GM21737 (cell line): ENCODE measurements at regions not wholly inside any gene's neighbourhood (a gene's known extent, or its start where the extent isn't known, plus 50 kb on each side); places are given as distances from the start of the nearest gene placed in this dataset.

Experiments
- ATAC-seq: cut with Tn5 transposase; IDR thresholded peaks from one replicate; pipeline ENCODE4 v1.9.1; 2021; ENCODE audit warnings: mild to moderate bottlenecking, moderate library complexity; ENCODE audit not compliant: unreplicated experiment

DNA sequence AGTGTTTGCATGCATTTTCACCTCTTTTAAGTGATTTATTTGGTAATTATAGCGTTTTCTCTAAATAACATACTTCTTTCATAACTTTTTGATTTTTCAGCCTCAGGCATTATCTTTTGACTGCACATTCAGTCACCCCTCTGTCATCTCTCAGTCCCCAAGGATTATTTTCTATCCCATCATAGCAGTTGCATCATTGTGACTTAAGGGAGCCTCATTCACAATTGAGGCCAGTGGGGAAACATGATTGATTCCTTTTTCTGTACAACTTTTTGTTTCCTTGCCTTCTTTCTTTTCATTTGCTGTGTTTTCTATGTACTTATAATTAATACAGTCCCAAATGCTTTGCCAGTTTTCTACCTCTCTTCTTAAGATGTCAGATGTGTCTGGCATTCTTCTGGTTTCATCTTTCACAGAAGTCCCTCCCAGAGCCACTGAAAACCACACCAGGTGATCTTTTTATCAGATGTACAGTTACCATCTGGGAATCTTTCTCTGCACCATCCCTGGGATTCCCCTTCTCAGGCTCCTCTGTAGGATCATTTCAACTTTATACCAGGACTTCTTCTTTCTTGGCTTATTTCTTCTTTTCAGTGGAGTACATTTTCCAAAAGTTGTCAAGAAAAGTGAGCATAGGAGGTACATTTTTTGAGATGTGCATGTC lies 151.4 kb downstream of the RAP2B start:
- no peak for ATAC-seq

DNA sequence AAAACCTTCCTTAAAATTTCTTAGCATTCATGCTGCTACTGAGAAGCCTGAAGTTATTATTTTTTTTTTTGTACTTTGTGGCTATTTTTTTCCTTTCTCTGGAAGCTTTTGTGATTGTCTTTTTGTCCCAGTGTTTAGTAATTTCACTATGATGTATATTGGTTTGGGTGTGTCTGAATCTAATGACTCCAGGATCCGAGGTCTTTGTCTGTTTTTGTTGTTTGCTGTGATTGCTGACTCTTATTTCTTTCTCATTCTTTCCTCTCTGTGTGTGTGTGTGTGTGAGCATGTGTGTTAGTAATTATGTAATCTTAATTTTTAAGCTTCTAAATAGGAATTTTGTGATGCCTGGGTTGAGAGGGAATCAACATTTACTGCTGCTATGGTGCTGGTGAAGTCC lies 152.0 kb downstream of the RAP2B start:
- no peak for ATAC-seq

DNA sequence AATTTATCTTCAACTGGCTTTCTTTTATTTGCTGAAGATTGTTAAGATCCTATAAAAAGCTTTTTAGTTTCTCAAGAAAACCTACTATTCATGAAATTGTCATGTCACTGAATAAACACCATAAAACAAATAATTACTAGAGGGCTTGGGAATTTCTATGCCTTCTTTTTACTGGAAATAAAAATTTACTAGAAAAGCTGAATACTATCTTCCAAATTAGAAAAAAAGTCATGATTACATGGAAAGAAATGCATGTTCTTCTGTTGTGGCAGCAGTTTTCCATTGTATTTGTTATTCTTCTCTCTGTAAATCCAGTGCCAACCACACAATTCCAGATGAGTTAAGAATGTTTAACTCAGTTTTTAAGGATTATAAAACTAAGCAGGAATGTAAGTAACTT lies 153.8 kb downstream of the RAP2B start:
- ATAC-seq: no peak

DNA sequence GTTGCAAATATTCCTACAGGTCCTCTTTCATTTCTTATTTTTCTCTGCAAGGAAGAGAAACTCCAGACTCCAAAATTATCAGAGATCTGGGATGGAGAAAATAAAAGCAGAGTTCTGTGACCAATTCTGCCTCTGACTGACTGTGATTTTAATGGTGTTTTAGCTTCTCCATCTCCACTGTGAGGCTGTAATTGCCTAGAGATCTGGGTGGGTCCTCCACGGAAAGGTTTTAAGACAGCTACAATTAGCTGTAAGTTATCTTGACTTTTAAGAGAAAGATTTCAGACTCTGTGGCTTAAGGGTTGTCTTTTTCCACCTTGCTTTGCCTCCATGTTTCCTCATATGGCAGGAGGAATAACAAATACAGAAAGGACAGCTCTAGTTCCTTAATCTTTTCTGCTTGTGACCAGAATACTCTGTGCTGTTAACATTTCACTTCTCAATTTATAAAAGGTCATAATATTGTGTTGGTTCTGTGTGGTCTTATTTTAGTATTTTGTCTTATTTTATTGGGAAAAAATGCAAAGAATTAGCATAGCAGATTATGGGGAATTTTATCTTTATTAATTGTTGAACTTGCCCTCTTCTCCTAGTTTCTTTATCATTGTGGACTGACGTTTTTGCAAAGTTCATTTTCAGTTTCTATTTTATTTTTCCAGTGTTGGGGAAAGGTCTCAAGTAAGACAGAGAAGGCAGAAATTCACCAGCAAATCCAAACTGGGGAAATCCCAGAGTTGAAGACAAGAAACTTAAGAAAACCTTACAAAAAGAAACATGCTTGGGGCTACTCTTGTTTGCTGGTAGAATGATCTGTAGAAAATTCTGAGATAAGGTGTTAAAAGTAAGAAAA lies 157.9 kb downstream of the RAP2B start:
- no peak for ATAC-seq

DNA sequence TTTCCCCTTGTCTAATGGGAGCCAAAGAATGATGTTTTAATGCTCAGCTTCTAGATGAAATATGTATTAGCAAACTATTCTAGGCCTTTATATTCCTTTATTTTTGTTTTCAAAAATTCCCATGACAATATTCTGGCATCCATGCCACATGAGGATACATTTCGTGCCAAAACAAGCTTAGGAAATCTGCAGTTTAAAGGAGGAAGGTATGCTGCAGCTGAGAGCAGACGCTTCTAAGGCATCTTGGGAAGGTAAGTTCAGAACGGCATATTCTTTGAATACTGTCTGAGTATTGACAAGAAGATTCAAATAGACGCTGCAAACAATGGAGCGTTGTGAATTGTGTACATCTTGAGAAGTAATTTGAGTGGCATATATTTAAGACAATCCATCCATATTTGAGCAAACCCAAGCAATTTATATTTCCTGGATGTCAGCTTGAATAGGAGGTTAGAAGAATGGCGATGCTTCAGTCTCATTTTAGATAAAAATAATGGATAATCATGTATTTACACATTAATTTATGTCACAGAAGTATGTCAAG lies 158.6 kb downstream of the RAP2B start:
- ATAC-seq: no peak

DNA sequence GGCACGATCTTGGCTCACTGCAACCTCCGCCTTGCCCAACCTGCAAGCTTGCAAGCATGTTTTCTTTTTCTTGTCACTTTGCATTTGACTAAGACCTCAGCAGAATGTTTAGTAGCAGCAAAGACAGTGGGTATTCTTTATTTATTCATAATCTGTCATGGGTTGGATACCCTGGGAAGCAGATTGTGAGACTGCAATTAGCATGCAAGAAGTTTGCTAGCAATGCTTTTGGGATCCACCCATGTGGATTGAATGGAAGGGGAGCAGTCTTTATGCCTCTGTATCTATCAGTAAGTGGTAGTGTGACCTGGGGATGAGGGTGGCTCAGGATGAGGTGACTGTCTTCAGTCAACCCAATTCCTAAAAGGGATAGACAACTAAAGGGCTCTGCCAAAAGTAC lies 166.7 kb downstream of the RAP2B start:
- no peak for ATAC-seq

DNA sequence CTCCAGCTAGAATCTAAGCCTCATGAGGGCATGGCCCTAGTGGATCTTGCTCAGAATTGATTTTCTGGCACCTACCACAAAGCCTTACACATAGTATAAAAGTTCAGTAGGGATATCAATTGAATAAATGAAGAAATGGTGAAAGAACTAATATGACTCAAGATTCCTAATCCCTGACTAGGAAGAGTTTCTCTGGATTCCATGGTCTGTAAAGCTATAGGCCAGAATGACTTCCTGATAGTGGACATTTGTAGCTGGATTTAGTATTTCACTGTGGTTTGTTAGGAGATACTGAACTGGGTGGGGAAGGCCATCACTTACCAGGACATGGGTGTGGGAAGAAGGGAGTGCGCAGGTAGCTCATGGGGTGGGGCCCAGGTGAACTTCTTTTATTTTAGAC lies 168.9 kb downstream of the RAP2B start:
- ATAC-seq: no peak

DNA sequence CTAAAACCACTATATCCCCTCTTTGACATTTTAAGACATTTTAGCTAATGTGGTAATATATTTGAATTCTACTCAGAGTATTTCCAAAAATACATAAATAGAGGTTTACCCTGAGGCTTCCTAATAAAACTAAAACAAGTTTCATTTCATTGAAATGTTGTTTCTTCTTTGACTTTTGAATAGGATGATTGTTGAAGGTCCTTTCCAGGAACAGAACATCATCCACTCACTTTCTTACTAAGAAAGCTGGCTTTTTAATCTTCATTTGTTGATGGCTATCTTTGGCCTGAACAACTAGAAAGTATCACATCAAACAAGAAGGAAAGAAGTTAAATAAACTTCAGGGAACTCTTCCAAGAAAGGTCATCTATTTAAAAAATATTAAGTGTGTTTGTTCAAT lies 169.7 kb downstream of the RAP2B start:
- ATAC-seq: no peak

DNA sequence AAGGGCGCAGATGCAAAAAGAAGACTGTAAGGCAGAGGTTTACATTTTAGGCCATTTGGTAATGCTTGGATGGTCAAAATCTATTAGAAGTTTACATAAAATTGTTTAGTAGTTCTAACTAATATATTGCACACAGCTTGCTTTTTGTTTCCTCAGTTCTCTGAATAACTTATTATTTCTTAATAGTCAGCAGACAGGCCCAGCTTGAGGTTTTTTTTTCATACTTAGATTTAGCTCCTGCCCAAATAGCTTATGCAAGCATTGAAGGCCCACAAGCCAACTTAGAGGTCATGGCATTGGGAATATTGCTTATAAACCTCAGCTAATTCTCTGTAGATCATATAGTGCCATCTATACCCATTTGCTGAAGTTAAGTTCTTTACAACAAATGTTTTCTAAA lies 172.5 kb downstream of the RAP2B start:
- no peak for ATAC-seq

DNA sequence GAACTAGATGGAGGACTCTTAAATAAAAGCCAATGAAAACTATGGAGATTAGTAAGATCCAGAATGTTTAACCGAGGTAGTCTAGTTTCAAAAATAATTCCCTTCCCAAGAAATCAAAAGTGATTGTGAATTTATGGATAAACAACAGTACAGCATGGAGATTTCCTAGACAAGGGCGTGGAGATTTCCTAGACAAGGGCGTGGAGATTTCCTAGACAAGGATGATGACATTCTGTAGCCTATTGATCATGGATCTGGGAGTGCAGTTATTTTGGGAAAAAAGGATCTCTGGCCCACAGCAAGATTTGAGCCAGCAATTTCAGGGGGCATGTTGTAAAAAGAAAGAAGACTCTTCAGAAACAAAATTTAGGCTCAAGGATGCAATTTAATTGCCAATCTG lies 175.3 kb downstream of the RAP2B start:
- no peak for ATAC-seq

DNA sequence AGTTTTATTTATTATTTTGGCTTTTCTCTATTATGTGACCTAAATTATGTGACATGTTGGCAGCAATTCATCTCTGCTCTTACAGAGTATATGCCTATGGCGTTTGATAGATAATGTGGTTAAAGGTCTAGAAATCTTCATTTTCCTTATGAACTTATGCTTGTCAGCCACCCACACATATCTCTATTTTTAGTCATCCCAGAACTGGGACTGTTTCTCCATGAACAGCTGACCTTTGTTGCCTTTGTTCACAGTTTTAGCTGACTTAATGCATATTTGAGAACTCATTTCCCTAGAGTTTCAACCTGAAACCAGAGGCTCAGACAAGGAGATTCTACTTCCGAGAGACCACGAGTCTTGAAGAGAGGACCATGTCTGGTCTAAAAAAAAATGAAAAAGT lies 176.5 kb downstream of the RAP2B start:
- ATAC-seq: no peak

DNA sequence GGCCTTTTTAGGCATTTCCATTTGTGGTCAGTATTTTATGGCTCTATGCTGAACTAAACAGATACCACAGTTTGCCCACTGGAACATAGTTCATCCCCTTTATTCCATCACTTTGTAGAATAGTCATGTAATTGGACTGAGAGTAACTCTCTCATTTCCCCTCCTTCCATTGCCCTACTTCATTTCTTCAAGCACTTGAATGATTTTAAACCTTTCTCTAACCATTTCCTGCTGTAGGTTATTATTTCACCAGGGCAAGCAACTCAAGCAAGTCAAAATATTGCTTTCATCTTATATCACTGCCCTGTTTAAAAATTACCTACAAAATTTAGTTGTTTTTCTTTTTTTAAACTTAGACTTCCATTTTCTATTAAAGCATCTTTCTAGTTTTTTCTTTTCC lies 177.0 kb downstream of the RAP2B start:
- ATAC-seq: no peak

DNA sequence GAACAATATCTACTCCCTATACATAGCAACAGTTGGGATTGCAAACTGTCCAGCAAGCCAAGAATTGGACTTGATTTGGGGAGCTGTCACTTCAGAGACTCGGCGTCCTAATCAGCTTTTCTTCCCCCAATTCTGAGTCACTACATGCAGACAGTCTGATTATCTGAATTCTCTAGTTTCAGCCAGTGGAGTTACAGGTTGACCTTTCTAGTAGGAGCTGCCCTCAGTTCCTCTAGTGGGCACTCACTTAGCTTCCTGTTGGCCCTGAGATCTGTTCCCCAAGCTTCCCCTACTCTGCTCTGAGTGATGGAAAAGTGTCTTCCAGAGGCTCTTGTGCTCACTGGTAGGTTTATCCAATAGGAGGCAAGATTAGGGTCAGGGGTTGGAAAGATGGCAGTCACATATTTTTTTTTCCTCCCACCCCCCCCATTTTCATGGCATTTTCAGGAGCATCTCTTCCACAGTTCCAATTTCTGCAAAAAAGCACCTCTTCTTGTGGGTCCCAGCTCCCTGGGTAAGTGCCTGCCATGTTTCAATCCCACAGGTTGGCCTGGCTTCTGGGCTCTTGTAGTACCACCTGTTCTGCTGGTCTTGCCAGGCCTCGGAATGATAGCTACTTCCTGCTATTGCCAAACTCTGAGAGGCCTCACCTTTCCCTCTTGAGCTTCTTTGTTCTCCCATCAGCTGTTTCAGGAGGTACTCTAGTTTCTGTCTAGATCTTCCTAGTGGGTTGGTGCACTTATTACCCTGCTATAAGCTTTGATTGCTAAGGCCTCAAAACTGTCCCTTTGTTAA lies 182.2 kb downstream of the RAP2B start:
- ATAC-seq: no peak

DNA sequence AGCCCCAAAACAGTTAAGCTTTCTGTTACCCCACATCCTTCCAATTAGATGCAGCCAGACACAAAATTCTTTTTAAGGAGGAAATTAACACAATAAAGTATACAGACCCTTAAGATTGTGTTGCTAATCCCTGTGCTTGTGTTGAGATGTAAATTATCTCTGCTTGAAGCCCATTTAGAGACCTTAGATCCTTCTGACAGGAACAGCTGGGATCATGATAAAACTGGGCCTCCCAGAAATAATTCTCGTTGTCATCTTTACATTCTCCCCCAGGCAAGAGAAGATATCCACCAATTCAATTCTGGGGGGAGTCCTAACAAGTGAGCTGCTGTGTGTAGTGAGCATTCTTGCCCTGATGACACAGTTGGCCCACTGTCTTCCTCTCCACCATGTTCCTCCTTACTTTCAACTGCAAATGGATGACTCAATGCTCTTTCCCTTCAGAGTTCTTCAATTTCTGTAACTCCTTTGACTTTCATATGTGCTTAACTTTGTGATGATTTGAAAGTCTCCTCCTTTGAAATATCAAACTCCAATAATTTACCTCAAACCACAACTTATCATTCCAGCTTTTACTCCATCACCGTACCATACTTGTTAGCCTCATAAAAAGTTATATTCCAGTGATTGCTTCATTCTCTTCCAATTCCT lies 186.6 kb downstream of the RAP2B start:
- no peak for ATAC-seq

DNA sequence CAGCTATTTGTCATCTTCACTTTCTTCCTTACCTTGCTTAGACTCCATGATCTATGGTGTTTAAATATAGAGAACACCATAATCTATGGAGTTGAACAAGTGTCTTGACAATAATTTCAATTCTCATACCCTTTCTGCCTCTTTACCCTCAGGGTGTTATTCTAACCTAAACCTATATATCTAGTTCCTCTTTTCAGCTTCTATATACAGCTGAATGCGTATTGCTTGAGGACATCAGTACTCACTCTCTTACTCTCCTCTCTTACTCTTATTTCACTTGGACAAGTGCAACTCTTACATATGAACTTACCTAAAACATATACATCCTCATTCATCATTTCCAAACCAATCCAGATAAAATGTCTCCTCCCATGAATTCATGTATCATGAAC lies 187.1 kb downstream of the RAP2B start:
- no peak for ATAC-seq

DNA sequence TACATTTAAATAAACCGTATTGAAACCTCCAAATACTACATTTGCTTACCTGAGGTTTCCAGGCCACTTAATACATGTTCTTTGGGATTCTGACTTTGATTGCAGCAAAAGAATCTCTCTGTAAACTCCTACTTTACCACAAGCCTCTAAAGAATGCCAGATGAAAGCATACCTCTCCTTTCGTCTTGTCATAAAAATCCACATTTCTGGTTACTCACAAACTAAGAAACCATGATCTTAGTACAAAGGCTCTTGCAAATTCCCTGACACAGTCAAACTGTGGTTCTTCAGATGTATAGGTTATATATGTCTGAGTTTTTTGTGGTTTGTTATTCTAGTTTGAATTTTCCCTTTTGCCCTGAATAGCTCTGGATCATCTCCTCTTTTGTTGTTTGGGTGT lies 188.4 kb downstream of the RAP2B start:
- ATAC-seq: no peak

DNA sequence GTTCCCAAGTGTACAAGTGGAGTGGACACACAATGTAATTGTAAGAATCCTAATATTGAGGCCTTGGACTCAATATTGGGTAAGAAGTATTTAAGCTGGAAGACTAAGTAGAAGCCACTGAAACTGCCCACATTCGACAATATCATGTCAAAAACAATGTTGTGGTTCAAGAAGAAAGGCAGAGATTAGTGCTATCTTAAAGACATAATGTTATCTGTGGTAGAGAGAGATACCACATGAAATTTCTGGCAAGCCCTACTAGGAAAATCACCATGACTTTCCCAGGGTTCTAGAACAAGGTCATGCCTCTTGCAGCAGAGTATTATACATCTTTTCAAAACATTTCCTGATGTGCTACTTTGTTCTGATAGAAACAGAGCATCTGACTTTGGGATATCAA lies 192.6 kb downstream of the RAP2B start:
- no peak for ATAC-seq

DNA sequence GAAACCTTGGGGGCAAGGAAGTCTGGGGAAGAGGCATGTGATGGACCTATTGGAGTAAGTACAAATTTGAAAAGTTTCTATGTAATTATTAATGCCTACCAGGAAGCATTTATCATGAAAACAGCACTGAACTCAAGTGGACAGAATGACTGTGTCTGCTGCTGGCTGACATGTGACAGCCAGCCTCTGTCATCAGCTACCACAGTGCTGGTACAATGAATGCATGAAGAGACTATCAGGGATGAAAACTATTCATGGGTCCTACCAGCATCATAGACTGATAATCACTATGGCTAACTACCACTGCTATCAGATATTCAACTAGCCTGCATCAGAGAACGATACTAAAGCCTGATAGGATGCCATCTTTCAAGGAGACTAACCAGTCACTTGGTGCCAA lies 193.5 kb downstream of the RAP2B start:
- ATAC-seq: no peak

DNA sequence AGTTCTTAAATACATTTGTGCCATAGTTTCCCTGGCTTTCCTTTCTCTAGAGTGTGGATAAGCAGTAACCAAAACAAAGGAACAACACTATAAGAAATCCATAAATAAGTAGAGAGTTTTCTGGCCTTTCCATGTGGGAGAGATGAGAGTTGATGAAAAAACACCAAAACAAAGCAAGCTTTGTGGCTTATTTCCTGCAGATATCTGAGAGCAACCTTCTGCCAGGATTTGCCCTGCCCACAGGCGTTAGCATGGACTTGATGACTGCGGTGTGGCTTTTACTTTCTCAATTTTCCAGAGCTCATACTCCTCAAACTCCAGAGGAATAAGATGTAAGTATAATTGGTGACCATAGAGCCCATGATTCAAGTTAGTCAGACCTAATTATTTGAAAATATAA lies 194.9 kb downstream of the RAP2B start:
- ATAC-seq: no peak

DNA sequence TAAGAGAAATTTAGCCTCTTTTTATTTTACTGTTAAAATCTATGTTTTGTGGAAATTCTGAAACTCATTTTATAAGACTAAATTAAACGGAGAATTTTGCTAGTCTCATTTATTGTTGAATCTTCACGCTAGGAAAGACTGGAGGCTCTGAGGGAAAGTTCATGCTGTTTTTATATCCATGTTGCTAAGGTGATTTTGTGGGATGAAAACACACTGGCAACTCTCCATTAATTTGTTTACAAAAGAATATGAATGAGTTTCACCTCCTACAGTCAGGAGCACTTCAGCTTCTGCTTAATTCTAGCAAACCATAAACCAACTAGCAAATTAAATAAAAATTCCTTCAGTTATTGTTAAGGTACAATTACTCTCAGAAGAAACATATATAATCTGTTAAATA lies 195.4 kb downstream of the RAP2B start:
- ATAC-seq: no peak
